ENCODE measurements at regions not wholly inside any gene's neighbourhood (a gene's known extent, or its start where the extent isn't known, plus 50 kb on each side); places are given as distances from the start of the nearest gene placed in this dataset.

DNA sequence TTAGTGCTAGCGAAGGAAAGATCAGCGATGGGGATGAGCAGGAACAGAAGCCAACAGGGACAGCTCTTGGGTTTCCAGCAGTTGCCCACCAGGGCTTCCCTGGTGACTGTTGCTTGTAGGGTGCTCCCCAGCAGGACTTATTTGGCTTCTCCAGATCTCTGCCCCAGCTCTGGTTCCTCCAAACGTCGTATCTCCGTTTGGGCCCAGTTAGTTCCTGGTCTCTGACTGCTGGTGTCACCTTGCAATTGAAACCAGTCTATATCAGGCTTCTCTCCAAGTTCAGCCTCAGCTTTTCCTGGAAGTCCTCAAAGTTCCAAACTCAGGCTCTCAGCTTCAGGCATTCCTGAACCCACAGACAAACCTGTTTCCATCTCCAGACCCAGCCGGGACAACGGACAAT lies 70.8 kb upstream of the NXT1 start:
- DNase-seq (ENCODE audit: low spot score), result no peak

DNA sequence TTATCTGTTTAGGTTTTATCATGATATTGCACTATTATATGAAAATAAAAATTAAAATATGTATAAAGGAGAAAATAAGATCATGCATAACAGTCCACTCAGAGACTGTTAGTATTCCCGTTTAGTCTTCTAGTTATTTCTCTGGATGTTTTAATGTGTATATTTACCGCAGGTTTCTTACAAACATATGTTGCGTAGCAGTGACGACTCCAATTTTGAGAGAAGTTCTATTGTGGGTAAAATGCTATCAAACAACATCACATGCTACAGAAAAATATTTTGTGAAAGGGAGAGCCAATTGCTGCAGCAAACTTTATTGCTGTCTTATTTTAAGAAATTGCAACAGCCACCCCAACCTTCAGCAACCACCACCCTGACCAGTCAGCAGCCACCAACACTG lies 72.4 kb upstream of the NXT1 start:
- DNase-seq (ENCODE audit: low spot score), result no peak

DNA sequence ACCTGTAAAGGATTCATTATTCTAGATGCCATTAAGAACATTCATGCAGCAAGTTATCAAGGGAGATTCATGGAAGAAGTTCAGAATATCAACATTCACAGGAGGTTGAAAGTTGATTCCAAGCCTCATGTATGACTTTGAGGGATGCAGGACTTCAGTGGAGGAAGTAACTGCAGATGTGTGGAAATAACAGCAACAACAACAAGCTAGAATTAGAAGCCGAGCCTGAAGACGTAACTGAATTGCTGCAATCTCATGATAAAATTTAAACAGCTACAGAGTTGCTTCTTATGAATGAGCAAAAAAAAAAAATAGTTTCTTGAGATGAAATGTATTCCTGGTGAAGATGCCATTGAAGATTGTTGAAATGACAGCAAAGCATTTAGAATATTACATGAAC lies 73.3 kb upstream of the NXT1 start:
- DNase-seq (ENCODE audit: low spot score), result no peak

DNA sequence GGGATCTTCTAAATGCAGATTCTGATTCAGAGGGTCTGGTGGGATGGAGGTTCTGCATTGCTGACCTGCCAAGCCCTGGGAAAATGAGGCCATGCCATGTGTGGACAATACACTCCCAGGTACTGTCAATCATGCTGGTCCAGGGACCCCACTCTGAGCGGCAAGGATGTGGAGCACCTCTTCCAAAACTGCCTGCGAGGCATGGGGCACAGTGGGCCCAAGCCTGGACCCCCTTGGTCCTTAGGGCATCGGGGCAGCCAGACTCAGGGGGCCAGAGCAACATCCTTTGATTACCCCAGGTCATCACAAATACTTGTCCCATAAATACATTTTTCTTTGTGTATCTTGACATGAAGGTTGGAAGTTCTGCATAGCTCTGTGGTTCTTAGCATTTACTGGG lies 76.8 kb upstream of the NXT1 start:
- DNase-seq (ENCODE audit: low spot score), result no peak

DNA sequence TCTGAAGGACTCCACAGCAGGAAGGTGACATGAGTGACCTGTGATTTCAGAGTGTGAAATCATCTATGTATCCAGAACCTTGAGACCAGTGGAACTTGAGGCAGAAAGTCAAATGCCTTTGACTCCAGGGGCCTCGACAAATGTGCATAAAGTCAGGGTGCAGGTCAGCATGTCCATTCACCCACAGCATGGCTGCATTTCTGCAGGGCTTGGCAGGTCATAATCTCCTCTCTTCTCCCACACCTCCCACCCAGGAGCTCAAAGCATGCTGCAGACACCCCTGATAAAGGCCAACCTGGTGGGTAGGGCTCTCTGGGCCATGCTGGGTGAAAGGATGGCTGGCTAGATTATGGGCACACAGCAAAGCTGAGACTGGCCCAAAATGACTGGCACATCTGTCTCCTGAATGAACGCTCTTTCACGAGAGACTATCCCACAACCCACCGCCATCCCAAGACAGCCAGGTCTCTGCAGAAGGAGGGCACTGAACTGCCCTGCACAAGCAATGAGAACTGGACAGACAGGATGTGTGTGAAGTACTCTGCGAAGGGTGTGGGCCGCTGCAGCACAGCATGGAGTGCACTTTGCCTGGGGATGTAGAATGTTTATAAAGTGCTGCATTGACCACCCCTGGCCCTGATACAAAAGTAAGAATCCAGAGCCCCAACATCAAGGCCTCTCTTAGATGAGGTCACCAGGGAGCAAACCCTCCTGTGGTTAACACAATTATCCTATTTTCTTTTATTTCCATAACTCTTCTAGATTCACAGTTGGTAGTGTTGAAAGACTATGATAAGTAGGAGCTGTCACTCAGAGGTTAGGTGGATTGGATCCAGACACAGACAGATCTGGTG lies 78.2 kb upstream of the NXT1 start:
- no peak for DNase-seq (ENCODE audit: low spot score)

DNA sequence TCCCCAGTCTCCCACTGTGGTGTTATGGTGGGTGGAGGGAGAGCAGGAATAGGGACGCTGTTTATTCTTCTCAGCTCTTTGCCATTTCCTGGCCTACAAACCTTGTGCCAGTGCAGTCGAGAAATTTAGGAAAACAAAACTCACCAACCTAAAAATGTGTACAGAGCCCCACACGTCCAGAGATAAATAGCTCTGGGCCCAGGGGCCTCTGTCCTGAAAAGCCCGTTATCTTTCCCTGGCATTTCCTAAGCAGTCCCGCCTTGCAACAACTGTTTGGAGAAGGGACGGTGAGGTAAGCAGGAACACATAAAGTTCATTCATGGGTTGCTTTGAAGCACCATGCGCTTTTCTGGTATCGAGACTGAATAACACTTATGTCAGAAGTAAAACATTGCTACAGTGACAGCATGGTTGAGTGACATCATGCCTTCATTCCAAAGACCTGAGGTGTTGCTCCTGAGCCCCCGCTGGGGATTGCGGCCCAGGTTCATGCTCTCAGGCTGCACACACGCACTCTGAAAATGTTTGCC lies 80.1 kb upstream of the NXT1 start:
- DNase-seq (ENCODE audit: low spot score), result no peak

DNA sequence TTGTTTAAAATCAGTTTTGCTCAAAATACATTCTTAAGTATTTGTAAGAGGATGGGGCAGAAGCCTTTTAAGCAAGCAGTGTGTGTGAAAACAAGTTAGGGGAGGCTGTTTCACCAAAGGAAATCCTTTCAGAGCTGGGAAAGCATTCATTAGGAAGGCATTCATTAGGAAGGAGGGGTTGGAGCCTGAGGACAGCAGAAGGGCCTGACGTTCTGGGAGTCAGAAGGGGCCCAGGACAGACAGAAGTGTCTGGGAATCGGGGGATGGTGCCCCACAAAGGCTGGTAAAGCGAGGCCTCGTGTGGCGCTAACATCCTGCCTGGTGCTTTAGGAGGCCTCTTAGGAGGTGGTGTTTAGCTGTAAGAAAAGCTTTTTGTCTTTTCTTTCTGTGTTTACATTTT lies 80.6 kb upstream of the NXT1 start:
- DNase-seq (ENCODE audit: low spot score), result no peak

DNA sequence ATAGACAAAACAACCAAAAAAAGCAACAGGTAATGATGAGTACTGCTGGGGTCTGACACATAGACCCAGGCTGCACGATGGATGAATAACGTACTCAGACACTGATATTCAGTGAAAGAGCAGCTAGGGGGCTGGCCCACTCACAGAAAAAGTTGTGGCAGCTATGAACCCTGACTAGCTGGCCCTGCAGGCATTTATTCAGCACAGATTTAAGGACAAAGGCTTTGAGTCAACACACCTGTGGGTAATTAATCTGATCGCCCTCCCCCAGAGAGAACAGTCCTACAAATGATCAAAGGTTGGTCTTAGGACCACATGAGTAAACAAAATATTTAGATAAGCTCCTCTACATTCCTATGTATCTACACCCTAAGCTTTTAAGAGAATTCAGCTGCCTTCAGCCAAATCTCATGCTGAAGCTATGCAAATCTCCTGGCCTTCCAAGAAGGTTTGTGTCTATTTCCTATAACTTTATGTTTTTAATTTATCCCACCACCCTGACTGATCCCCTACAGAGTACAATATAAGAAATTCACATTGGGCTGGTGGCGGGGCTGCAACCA lies 81.7 kb upstream of the NXT1 start:
- DNase-seq (ENCODE audit: low spot score), result no peak

DNA sequence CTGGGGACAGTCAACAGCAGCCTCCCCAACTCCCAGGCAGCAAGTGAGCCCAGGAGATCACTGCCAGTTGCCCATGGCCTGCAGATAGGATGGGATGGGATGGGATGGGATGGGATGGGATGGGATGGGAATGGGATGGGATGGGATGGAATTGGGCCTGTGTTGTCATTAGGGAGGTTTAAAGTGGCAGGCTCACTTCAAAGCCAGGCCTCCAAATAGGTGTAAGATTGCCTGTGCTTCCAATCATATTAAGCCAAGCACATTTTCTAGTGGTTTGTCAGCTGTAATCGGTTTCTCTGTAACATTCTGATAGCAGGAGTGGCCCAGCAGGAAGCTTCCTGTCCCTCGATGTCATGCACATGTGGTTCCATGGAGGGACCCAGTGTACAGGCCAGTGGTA lies 82.7 kb upstream of the NXT1 start:
- no peak for DNase-seq (ENCODE audit: low spot score)

DNA sequence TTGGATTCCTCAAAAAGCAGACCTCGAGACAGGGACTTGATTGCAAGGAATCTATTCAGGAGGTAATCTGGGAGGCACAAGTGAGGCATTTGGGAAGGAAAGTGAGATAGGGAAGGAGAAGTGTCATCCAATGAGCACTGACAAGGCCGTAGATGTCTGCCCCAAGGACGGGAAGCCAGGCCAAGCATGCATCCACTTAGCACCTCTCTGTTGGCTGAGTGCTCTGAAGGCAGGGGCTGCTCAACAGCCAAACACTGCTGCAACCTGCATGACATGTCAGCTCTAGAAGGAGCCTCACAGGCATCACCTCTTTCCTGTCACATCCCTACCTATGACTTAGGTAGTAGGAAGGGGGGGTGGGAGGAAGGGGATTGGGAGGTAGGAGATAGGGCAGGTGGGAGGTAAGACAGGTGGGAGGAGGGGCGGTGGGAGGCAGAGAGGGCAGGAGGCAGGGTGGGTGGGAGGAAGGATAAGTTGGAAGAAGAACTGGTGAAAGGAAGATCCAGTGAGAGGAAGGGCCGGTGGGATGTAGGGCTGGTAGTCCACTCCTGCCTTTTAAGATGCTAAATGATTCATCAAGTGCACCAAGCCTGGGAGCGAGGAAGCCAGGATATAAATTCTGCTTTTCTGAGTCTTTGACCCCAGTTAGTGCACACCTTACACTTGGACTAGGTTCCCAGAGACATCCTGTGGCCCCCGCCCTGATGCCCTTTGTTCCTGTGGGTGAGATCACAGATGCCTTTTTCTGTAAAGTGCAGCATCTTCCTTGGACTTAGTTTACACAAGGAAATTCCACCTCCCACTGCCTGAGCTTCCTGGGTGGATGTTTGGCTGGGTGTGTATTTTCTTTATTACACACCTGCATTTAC lies 83.8 kb upstream of the NXT1 start:
- no peak for DNase-seq (ENCODE audit: low spot score)

DNA sequence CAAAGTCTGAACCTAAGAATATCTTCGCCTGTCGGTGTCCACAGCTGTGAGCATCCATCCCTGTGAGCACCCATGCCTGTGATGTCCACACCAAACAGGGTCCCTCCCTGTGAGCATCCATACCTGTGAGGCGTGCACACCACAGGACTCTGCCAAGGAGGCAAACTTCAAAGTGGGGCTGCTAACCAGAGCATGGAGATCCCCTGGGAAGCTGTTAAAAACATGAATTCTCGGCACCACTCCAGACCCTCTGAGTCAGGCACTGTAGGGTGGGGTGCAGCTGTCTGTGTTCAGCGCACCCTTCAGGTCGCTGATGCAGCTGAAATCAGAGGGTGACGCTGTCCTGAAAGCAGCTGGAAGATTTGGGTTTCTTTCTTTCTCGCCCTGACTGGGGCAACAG lies 85.4 kb upstream of the NXT1 start:
- DNase-seq (ENCODE audit: low spot score), result no peak

DNA sequence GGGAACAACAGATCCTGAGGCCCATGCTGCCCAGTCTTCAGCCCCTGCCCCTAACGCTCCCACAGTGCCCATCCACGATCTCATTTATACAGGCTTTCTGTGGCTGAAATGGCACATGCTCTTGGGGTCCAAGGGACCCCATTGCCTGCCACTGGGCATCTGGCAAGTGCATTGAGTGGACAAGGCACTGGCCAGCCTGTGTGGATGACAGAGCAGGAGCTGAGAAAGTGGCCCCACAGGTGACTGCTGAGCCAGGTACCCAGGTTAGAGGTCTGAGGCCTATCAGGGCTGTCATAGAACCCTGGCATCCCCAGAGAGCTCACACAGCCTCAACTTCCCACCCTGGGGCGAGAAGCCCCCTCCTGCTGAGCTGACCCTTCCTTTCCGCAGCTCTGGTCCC lies 86.0 kb upstream of the NXT1 start:
- no peak for DNase-seq (ENCODE audit: low spot score)

DNA sequence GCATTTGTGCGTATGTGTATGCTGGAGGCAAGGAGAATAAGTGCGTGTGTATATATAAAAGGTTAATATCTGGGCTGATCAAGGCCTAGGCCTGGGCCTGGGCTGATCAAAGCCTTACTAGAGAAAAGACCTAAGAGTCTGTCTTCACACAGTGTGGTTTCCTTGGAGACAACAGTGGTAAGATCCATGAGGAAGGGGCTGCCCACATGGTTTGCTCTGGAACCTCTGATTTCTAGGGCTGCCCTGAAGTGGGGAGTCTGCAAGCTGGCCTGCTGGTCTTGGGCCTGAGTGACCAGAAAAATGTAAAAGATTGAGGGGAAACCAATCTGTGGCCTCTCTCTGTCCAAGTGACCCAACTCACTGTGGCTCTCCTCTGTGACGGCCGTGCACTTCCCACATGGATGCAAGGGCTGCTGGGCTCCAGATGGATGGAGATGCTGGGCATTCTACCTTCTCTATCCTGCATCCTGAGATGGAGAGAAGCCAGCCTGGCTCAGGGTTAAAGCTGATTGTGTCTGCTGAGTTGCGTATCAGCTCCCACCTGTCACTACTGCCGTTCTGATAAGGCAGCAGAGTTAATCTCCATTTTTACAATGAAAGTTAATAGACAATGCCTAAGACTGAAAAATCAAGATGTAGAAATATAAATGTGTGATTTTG lies 90.3 kb upstream of the NXT1 start:
- DNase-seq (ENCODE audit: low spot score), result no peak

DNA sequence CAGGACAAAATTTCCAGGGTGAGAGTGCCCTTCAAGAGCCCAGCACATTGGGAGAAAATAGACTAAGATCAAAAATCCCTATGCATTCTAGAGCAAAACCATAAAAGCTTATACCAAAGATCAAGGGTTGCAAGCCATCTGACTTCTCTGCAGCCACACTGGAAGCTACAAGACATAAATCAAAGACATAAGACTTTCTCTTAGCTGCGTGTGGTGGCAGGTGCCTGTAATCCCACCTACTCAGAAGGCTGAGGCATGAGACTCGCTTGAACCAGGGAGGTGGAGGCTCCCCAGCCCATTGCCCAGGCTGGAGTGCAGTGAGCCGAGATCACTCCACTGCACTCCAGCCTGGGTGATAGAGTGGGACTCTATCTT lies 91.9 kb upstream of the NXT1 start:
- no peak for DNase-seq (ENCODE audit: low spot score)

DNA sequence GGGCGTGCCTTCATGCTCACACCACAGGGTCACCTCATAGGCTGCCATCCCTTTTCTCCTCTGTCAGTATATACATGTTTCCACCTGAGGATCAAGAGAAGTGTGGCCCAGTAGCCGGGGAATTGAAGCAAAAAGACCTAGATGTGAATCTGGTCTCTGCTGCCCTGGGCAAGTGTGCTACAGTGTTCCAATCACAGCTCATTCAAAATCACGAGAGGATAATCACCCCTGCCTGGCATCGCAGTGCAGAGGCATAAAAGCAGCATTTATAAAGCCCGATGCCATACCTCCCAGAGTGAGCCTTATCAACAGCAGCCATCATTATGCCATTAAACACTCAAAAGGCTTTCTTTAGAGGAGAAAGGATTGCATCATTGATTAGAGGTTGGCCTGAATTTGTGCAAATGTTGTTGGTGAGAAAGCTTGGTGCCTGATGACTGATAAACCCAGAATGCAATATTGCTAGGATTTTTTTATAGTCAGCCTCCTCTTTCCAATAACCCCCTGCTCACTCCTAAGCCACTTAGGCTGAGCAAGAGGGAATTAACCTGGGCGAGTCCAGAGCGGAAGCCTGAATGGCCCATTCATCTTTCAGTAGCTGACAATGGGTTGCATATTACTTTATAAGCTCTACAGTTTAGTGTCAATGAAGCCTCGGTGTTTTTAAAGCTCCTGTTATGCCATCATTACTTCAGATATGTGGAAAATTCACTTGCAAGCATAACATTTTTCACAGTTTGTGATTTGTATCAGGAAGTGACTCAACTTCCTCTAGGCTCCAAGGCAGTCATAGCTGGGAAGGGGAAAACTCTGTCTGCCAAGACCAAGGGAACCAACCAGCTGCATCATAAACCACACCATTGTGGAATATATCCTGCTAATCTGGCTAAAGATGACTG lies 92.5 kb upstream of the NXT1 start:
- DNase-seq (ENCODE audit: low spot score), result no peak

DNA sequence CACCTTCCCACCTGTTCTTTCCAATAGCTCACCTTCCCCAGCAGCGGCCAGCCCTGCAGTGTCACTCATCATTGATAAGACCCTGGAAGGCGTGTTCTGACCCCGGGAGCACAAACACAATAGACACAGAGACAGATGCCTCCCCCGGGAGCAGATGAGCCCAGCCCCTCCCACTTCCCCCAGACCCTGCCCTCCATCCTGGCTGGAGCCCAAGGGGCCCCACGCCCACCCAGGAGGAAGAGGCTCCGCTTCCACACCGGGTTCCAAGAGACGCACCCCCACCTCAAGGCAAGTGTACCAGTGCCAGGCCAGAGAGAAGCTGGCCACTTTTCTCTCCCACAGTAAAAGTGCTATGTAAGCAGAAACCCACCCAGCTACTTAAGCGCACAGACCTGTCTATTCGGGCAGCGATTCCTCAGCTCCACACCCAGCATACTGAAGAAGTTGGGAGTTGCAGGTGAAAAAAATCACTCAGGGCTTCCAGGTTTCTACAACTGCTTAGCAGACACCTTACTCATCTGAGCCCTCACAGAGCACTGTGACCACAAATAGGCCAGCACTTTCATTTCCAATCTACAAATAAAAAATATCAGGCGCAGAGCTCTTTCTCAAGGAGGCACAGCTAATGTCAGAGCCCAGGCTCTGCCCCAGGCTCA lies 93.4 kb upstream of the NXT1 start:
- DNase-seq (ENCODE audit: low spot score), result no peak

DNA sequence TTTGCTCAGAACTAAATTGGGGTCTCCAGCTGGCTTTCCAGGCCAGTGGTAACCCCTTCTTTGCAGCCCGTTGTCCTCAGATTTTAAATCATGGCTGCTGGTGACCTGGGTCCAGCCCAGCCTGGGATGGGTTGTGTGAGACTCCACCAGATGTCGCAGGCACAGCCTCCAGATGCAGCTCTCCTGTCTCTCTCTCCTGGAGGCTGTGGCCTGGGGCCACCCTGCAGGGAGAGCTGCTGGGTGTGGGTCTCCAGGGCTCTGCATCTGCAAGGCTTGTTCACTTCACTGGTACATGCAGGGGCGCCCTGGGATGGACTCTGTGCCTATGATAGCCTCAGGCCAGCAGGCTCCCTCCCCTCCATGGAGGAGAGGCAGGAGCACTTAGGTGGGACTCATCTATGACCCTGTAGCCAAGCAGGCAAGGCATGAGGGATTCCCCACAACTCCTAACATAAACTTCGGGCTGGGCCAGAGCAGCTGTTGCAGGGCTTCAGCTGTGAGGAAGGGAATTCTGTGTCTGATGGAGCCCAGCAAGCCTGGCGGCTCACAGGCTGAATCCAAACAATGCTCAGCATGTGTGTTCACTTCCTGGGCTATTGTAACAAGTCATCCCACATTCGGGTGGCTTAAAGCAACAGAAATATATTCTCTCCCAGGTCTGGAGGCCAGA lies 94.7 kb upstream of the NXT1 start:
- DNase-seq (ENCODE audit: low spot score), result no peak

DNA sequence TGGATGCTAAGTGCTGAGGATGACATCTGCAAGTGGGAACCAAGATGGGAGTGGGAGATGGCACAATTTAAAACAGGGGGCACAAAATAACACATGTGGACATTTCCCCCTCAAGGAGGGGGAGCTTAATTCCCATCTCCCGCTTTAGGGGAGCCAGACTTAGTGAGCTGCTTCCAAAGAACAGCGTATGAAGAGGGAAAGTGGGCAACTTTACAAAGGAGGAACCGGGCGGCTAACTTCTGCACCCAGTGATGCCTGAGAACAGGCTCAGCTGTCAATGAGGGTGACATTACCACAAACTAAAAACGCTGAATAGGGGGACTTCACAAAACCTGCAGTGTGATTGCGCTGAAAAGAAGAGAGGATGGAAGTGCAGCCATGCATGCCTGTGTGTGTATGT lies 95.5 kb upstream of the NXT1 start:
- no peak for DNase-seq (ENCODE audit: low spot score)

DNA sequence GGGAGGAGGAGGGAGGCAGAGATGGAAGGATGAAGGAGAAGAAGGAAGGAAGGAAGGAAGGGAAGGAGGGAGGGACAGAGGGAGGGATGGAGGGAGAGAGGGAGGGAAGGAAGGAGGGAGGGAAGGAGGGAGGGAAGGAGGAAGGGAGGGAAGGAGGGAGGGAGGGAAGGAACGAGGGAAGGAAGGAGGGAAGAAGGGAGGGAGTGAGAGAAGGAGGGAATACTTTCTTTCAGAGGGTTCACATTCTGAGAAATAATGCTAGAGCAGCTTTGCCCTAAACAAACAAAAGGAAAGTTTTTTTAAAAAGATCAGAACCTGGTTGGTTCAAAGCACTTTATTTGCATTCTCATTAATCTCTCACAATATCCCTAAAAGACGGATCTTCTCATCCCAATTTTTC lies 96.1 kb upstream of the NXT1 start:
- DNase-seq (ENCODE audit: low spot score), result no peak

DNA sequence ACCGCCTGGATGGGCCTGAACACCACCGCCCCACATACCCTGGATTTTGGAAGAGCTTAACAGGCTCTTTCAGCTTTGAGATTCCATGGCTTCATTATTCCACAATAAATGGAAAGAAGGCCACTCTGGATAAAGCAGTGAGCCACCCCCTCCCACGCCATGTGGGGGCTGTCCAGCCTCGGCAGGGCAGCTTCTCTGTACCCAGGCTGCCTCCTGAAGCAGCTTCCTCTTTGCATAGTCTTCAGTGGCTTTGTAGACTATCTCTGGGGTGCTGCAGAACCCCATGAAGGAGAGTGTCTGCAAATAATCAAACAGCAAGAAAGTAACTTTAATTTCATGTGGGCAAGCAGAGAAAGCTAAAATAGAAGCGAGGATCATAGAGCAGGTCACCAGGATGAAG lies 96.6 kb upstream of the NXT1 start:
- DNase-seq (ENCODE audit: low spot score), result no peak
